SU-DHL-6 (cell line): ENCODE measurements at regions not wholly inside any gene's neighbourhood (a gene's known extent, or its start where the extent isn't known, plus 50 kb on each side); places are given as distances from the start of the nearest gene placed in this dataset.

ENCODE experiments used
- H2AFZ ChIP-seq: fragments of 200-600 bp; sonication (generic); 2 replicates; pipeline ENCODE4 v1.6.1; 2014; ENCODE audit warnings: low read depth, mild to moderate bottlenecking, moderate library complexity, mixed read lengths, antibody characterized with exemption, low read length; ENCODE audit not compliant: severe bottlenecking
- H3F3A ChIP-seq: fragments of 200-600 bp; shearing (Covaris generic); 2 replicates; pipeline ENCODE4 v1.6.0; 2016; ENCODE audit warnings: antibody characterized with exemption, mild to moderate bottlenecking; ENCODE audit not compliant: insufficient read depth
- H3K27ac ChIP-seq: fragments of 200-600 bp; sonication (generic); 2 replicates; pipeline ENCODE4 v1.5.1; 2016; ENCODE audit warnings: low read depth, mild to moderate bottlenecking, low read length, moderate library complexity, mixed read lengths
- H3K27me3 ChIP-seq: fragments of 200-600 bp; sonication (generic), shearing (Covaris generic); 2 replicates; pipeline ENCODE4 v1.6.0; 2014; ENCODE audit warnings: mild to moderate bottlenecking, low read length
- H3K36me3 ChIP-seq: fragments of 200-600 bp; sonication (generic); 2 replicates; pipeline ENCODE4 v1.6.1; 2014; ENCODE audit warnings: mild to moderate bottlenecking, low read length, mixed read lengths
- H3K4me2 ChIP-seq: fragments of 300-600, 200-600 bp; shearing (Covaris generic), sonication (generic); 2 replicates; pipeline ENCODE4 v1.6.0; 2014; ENCODE audit warnings: low read length, low read depth, mild to moderate bottlenecking; ENCODE audit not compliant: poor library complexity, severe bottlenecking
- H3K4me3 ChIP-seq: fragments of 200-600 bp; sonication (generic); 2 replicates; pipeline ENCODE4 v1.5.1; 2014; ENCODE audit warnings: antibody characterized with exemption, low read length, mild to moderate bottlenecking, mixed read lengths; ENCODE audit not compliant: insufficient read depth, poor library complexity, severe bottlenecking
- H3K79me2 ChIP-seq: fragments of 200-600 bp; sonication (generic); 2 replicates; pipeline ENCODE4 v1.6.1; 2014; ENCODE audit warnings: mild to moderate bottlenecking, low read length, moderate library complexity; ENCODE audit not compliant: insufficient read depth
- H3K9ac ChIP-seq: fragments of 200-600 bp; sonication (generic); 2 replicates; pipeline ENCODE4 v1.7.0; 2014; ENCODE audit warnings: mild to moderate bottlenecking, low read length
- H3K9me2 ChIP-seq: fragments of 200-600 bp; sonication (generic); replicated peaks from 2 replicates; pipeline ENCODE4 v1.6.1; 2014; ENCODE audit warnings: low read length; ENCODE audit not compliant: insufficient read depth
- H3K9me3 ChIP-seq: fragments of 200-600 bp; sonication (generic); 2 replicates; pipeline ENCODE4 v1.6.1; 2014; ENCODE audit warnings: low read length, mixed read lengths; ENCODE audit not compliant: insufficient read depth
- H4K20me1 ChIP-seq: fragments of 200-600 bp; sonication (generic); 2 replicates; pipeline ENCODE4 v1.6.1; 2014; ENCODE audit warnings: low read depth, mild to moderate bottlenecking, antibody characterized with exemption, low read length, moderate library complexity, mixed read lengths
- EZH2phosphoT487 ChIP-seq: fragments of 200-600 bp; sonication (generic), shearing (Covaris generic); conservative IDR thresholded peaks from 2 replicates; pipeline ENCODE4 v1.6.1; 2018; ENCODE audit warnings: mild to moderate bottlenecking, antibody characterized with exemption, low read length, moderate library complexity, mixed read lengths
- TF ChIP-seq, protein P1 (sequence below): fragments of 200-600 bp; sonication (generic); IDR thresholded peaks from one replicate; pipeline ENCODE4 v1.5.1; 2017; ENCODE audit warnings: antibody characterized with exemption, mild to moderate bottlenecking, low read length, moderate library complexity; ENCODE audit not compliant: insufficient read depth, poor library complexity, severe bottlenecking

- Histone ChIP-seq H4K20me1 (no peaks in the 10 kb centered on the region), H3K9me2 (no peaks in the 10 kb centered on the region), H3K27ac (no peak overlapping the region), H3K4me3 (no peak overlapping the region), H3K4me2 (no peak overlapping the region), H3K79me2 (no peaks in the 10 kb centered on the region), H2AFZ (no peak overlapping the region), H3K9me3 (no peaks in the 10 kb centered on the region), H3K9ac (no peak overlapping the region), H3F3A (no peaks in the 10 kb centered on the region), H3K27me3 (no peaks in the 10 kb centered on the region), H3K36me3 (no peaks in the 10 kb centered on the region)
- TF ChIP-seq, protein P1, sequence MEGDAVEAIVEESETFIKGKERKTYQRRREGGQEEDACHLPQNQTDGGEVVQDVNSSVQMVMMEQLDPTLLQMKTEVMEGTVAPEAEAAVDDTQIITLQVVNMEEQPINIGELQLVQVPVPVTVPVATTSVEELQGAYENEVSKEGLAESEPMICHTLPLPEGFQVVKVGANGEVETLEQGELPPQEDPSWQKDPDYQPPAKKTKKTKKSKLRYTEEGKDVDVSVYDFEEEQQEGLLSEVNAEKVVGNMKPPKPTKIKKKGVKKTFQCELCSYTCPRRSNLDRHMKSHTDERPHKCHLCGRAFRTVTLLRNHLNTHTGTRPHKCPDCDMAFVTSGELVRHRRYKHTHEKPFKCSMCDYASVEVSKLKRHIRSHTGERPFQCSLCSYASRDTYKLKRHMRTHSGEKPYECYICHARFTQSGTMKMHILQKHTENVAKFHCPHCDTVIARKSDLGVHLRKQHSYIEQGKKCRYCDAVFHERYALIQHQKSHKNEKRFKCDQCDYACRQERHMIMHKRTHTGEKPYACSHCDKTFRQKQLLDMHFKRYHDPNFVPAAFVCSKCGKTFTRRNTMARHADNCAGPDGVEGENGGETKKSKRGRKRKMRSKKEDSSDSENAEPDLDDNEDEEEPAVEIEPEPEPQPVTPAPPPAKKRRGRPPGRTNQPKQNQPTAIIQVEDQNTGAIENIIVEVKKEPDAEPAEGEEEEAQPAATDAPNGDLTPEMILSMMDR, result no peak
- no peak for TF ChIP-seq EZH2phosphoT487
Measured at GRCh38 chr4:81919810-81920209, 448.1 kb upstream of the RASGEF1B start.

DNA sequence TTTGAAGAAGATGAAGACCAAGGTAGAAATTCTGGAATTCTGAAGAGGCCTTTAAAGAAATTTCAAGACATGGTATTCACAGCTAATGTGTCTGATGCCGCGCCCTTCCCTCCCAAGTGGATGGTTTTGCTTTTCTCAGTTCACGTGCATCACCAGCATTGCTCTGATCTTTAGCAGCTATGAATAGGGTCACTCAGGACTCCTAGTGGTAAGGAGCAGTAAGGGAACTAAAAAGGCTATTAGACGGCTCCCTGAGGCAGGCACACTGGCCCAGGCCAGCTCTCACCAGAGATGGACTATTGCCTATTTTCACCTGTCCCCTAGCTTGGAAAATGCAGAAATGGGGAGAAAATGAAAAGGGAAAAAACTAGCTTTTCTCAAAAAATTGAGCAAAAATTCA, 447.5 kb upstream of the RASGEF1B start:
- Histone ChIP-seq H3K9ac (no peak overlapping the region), H3K79me2 (no peaks in the 10 kb centered on the region), H3K36me3 (no peaks in the 10 kb centered on the region), H3F3A (no peaks in the 10 kb centered on the region), H3K27ac (no peak overlapping the region), H3K4me2 (no peak overlapping the region), H3K9me2 (no peaks in the 10 kb centered on the region), H2AFZ (no peak overlapping the region), H3K27me3 (no peaks in the 10 kb centered on the region), H4K20me1 (no peaks in the 10 kb centered on the region), H3K9me3 (no peaks in the 10 kb centered on the region), H3K4me3 (no peak overlapping the region)
- TF ChIP-seq EZH2phosphoT487, result no peak
- TF ChIP-seq, protein P1, result no peak

GRCh38 chr4:81915430-81915829, 443.7 kb upstream of the RASGEF1B start:
- no peaks in the 10 kb centered on the region for H3K36me3 ChIP-seq
- no peaks in the 10 kb centered on the region for H3K9me2 ChIP-seq
- TF ChIP-seq, protein P1, result no peak
- TF ChIP-seq EZH2phosphoT487, result no peak
- no peak overlapping the region for H2AFZ ChIP-seq
- H3F3A ChIP-seq, result no peaks in the 10 kb centered on the region
- H3K27ac ChIP-seq, result no peak overlapping the region
- no peaks in the 10 kb centered on the region for H3K9me3 ChIP-seq
- H3K4me3 ChIP-seq, result no peak overlapping the region
- H3K4me2 ChIP-seq, result no peak overlapping the region
- no peaks in the 10 kb centered on the region for H3K27me3 ChIP-seq
- no peak overlapping the region for H3K9ac ChIP-seq
- H3K79me2 ChIP-seq, result no peaks in the 10 kb centered on the region
- no peaks in the 10 kb centered on the region for H4K20me1 ChIP-seq
